ENCODE measurements at regions not wholly inside any gene's neighbourhood (a gene's known extent, or its start where the extent isn't known, plus 50 kb on each side); places are given as distances from the start of the nearest gene placed in this dataset.

DNA sequence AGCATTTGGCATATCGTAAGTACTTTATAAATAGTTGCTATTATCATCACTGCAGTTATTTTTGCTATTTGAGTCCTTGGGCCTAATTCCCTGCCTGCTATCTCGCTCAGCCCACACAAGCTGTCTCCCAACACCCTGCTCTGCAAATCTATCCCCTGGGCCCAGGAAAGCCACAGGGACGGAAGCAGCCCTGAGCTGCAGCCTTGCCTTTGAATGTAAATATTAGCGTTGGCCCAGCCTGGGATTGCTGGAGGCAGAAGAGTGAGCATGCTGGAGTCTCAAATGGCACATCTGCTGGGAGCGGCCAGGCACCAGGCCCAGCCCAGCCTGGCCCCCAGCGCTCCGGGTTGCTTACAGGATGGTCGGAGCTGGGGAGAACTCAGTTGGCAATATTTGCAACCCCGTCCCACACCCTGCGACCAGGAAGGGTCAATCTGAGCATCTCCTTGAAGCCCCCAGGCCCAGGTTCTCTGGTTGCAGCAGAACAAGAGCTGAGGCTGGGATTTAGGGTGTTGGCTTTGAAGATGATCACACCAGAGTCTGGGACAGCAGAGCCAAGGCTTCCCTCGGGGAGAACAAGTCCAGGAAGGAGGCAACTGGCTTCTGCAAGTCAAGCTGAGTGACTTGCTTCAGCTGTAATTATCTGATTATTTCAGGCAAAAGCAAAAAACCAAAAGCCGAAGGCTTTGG, 529.6 kb downstream of the SHQ1 start:
- 88 to 91% methylated on average over 11 to 12 of the region's 12 CpGs for WGBS, 2 experiments
- H3K4me1 ChIP-seq (ENCODE audit: control insufficient read depth, insufficient read depth, low read length), result no peaks in the 10 kb centered on the region
- peaks cover 8% of the 10 kb centered on the region for H3K27me3 ChIP-seq (ENCODE audit: control insufficient read depth, insufficient read depth, low read length, poor library complexity, severe bottlenecking)
- no peaks in the 10 kb centered on the region for H3K36me3 ChIP-seq (ENCODE audit: control insufficient read depth, insufficient read depth, low read length)
- H3K9me3 ChIP-seq (ENCODE audit: control insufficient read depth, low read length), result no peaks in the 10 kb centered on the region
- no peak overlapping the region for H3K4me3 ChIP-seq (ENCODE audit: insufficient read depth, low read depth, low read length)
- no peak overlapping the region for H3K27ac ChIP-seq (ENCODE audit: insufficient read depth, low read depth, low read length, poor library complexity, severe bottlenecking)

DNA sequence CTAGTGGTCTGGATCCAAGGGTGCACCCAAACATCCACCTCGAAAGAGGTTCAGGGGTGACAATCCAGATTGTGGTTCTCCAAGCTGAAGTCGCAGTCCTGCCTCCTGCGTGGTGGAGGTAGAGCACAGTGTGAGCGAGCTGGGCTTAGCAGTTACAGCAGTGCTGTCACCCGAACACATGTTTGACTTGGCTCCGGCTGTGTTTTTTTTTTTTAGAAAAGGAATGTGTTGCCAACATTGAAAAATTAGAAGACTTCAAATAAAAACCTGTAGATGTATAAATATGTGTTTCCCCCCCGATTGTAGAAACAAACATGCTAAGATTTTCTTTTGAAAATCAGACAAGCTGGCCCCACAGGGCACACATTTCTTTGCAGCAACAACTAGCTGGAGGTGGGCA, 530.8 kb downstream of the SHQ1 start:
- Histone ChIP-seq H3K27ac (ENCODE audit: insufficient read depth, low read depth, low read length, poor library complexity, severe bottlenecking) (no peak overlapping the region), H3K9me3 (ENCODE audit: control insufficient read depth, low read length) (no peaks in the 10 kb centered on the region), H3K4me1 (ENCODE audit: control insufficient read depth, insufficient read depth, low read length) (no peaks in the 10 kb centered on the region), H3K27me3 (ENCODE audit: control insufficient read depth, insufficient read depth, low read length, poor library complexity, severe bottlenecking) (peaks cover 8% of the 10 kb centered on the region), H3K36me3 (ENCODE audit: control insufficient read depth, insufficient read depth, low read length) (no peaks in the 10 kb centered on the region), H3K4me3 (ENCODE audit: insufficient read depth, low read depth, low read length) (no peak overlapping the region)
- WGBS, 2 experiments, result 92 to 95% methylated on average over 7 of the region's 7 CpGs

DNA sequence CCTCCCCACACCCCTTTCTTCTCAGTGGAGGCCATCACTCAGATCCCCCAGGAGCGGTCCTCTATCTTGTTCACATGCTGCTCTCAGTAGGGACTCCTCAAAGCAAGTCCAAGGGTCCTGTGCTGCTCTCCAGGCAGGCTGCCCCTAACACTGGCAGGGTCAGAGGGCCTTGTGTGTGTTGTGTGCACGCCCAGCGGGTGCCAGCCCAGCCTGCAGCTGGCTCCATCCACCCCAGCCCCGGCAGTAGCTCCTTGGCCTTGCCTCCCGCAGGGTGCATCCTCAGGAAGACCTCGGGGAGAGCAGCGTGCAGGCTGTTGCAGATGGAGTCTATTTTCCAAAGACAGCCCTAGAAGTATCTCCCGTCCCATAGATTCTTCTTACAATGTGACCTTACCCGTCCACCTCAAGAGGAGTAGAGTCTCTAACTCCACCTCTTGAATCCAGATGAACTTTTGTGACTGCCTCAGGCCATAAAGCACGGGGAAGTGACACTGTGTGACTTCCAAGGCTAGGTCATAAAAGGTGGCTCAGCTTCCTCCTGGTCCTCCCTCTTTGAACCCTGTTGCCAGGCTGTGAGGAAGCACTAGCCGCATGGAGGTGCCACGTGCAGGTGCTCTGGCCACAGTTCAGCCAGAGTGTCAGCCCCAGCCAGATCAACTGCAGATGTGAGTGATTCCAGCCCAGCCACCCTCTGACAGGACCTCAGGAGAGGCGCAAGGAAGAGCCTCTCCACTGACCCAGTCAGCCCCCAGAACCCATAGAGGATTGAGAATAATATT, 531.6 kb downstream of the SHQ1 start:
- Histone ChIP-seq H3K4me3 (ENCODE audit: insufficient read depth, low read depth, low read length) (no peak overlapping the region), H3K27ac (ENCODE audit: insufficient read depth, low read depth, low read length, poor library complexity, severe bottlenecking) (no peak overlapping the region), H3K9me3 (ENCODE audit: control insufficient read depth, low read length) (no peaks in the 10 kb centered on the region), H3K27me3 (ENCODE audit: control insufficient read depth, insufficient read depth, low read length, poor library complexity, severe bottlenecking) (peaks cover 8% of the 10 kb centered on the region), H3K36me3 (ENCODE audit: control insufficient read depth, insufficient read depth, low read length) (no peaks in the 10 kb centered on the region), H3K4me1 (ENCODE audit: control insufficient read depth, insufficient read depth, low read length) (no peaks in the 10 kb centered on the region)
- 81 to 85% methylated on average over 13 of the region's 13 CpGs for WGBS, 2 experiments

DNA sequence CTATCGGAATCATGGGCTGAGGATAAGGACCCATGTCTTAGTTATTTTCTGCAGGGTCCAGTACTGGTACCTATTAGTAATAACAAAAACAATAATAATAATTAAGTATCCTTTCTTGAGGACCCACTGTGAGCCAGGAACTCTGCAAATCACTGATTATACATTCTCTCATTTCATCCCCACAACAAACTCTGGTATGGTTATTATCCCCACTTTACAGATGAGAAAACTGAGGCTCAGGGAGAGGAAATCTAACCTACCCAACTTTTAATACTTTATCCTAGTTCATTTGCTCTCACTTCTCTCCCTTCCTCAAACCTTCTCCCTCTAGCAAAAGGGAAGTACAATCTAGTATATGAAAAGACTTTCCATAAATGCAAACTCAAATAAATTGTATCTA, 528.4 kb upstream of the PROK2 start:
- WGBS, 2 experiments, result 100% methylated on average over 1 of the region's 1 CpG
- H3K9me3 ChIP-seq (ENCODE audit: control insufficient read depth, low read length), result no peaks in the 10 kb centered on the region
- no peaks in the 10 kb centered on the region for H3K4me1 ChIP-seq (ENCODE audit: control insufficient read depth, insufficient read depth, low read length)

DNA sequence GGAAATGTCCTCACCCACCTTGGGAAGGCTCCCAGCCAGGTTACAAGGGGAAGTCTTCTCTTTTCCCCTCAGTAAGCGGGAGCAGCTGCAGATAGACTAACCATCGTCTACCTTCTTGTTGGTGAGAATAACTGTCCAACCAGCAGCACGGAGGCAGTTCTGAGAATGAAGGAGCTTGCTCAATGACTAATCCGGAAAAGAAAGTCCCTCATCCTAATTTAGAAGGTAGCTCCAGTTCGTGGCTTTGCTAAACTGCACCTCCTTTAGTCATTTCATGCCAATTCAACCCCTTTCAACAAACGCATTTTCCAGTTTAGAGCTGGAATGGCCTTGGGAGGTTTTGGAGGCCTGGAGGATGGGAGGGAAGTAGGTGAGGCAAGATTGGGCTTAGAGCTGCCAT, 527.4 kb upstream of the PROK2 start:
- H3K36me3 ChIP-seq (ENCODE audit: control insufficient read depth, insufficient read depth, low read length), result no peaks in the 10 kb centered on the region
- 93 to 94% methylated on average over 5 to 6 of the region's 6 CpGs for WGBS, 2 experiments
- H3K4me3 ChIP-seq (ENCODE audit: insufficient read depth, low read depth, low read length), result no peak overlapping the region
- H3K27ac ChIP-seq (ENCODE audit: insufficient read depth, low read depth, low read length, poor library complexity, severe bottlenecking), result no peak overlapping the region
- no peaks in the 10 kb centered on the region for H3K4me1 ChIP-seq (ENCODE audit: control insufficient read depth, insufficient read depth, low read length)
- H3K27me3 ChIP-seq (ENCODE audit: control insufficient read depth, insufficient read depth, low read length, poor library complexity, severe bottlenecking), result peaks cover 3% of the 10 kb centered on the region
- no peaks in the 10 kb centered on the region for H3K9me3 ChIP-seq (ENCODE audit: control insufficient read depth, low read length)

More for the DNA sequence above, 528.4 kb upstream of the PROK2 start:
- Histone ChIP-seq H3K36me3 (ENCODE audit: control insufficient read depth, insufficient read depth, low read length) (no peaks in the 10 kb centered on the region), H3K4me3 (ENCODE audit: insufficient read depth, low read depth, low read length) (no peak overlapping the region), H3K27me3 (ENCODE audit: control insufficient read depth, insufficient read depth, low read length, poor library complexity, severe bottlenecking) (peaks cover 3% of the 10 kb centered on the region), H3K27ac (ENCODE audit: insufficient read depth, low read depth, low read length, poor library complexity, severe bottlenecking) (no peak overlapping the region)

DNA sequence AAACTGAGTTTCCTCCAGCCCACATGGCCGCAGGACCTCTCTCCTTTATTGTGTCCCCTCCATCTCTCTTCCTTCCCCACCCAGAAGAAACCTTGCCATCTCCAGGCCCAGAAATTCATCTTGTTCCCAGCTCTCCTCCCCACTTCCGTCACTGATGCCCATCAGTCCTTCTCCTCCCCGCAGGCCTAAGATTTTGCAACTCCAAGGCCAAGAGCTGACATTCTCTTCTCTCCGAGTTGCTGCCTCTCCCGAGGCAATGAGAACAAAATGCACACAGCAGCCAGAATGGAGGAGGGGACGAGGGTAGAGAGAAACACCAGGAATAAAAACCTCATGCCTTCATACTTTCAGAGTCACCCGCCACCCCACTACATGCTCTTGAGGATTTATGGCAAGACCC, 526.5 kb upstream of the PROK2 start:
- no peaks in the 10 kb centered on the region for H3K36me3 ChIP-seq (ENCODE audit: control insufficient read depth, insufficient read depth, low read length)

DNA sequence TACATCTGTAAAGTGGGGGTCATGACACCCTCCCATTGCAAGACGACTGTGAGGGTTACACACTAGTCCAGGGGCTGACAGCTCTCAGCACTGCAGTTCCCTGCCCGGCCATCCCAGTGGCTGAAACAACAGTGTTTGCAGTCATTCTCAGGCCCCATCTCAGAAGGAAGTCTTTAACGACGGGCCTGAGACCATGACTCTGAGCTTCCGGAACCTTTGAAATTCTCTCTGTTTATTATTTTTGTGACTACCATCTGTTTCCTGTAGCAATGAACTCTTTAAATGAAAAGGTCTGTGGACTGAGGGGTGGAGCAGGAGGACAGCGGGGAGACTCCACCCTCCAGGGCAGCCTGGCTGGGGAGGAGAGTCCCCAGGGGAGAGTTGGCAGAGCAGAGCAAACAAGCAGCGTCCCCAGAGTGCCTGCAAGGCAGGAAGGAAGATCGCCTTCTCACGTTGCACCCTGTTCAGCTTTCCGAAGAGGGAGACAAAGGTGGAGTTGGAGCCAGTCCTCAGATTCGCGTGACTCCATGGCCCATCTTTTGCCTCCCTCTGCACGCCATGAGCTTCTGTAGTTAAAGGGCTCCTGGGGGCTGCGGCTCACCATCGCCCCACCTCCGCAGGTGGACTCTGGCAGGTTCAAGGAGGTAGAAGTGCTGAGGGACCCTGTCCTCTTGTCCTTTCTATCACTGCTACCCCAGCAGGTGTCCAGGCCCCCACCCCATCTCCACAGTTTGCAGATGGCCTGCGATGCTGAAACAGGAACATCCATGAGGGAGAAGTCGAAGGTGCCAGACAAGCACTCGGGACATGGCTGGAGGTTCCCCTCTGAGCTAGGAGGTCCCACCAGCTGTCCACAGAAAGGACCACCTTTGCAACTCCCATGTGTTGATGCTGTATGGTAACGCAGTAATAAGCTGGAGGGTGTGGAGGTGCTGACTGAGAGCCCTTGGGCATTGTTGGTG, 525.8 kb upstream of the PROK2 start:
- 74 to 75% methylated on average over 20 of the region's 20 CpGs for WGBS, 2 experiments
- Histone ChIP-seq H3K4me1 (ENCODE audit: control insufficient read depth, insufficient read depth, low read length) (no peaks in the 10 kb centered on the region), H3K36me3 (ENCODE audit: control insufficient read depth, insufficient read depth, low read length) (no peaks in the 10 kb centered on the region), H3K4me3 (ENCODE audit: insufficient read depth, low read depth, low read length) (no peak overlapping the region), H3K27me3 (ENCODE audit: control insufficient read depth, insufficient read depth, low read length, poor library complexity, severe bottlenecking) (peaks cover 3% of the 10 kb centered on the region), H3K9me3 (ENCODE audit: control insufficient read depth, low read length) (no peaks in the 10 kb centered on the region), H3K27ac (ENCODE audit: insufficient read depth, low read depth, low read length, poor library complexity, severe bottlenecking) (no peak overlapping the region)

More for the DNA sequence above, 526.5 kb upstream of the PROK2 start:
- no peak overlapping the region for H3K4me3 ChIP-seq (ENCODE audit: insufficient read depth, low read depth, low read length)
- no peaks in the 10 kb centered on the region for H3K9me3 ChIP-seq (ENCODE audit: control insufficient read depth, low read length)
- 91 to 95% methylated on average over 6 to 7 of the region's 7 CpGs for WGBS, 2 experiments
- peaks cover 3% of the 10 kb centered on the region for H3K27me3 ChIP-seq (ENCODE audit: control insufficient read depth, insufficient read depth, low read length, poor library complexity, severe bottlenecking)
- H3K27ac ChIP-seq (ENCODE audit: insufficient read depth, low read depth, low read length, poor library complexity, severe bottlenecking), result no peak overlapping the region
- H3K4me1 ChIP-seq (ENCODE audit: control insufficient read depth, insufficient read depth, low read length), result no peaks in the 10 kb centered on the region

DNA sequence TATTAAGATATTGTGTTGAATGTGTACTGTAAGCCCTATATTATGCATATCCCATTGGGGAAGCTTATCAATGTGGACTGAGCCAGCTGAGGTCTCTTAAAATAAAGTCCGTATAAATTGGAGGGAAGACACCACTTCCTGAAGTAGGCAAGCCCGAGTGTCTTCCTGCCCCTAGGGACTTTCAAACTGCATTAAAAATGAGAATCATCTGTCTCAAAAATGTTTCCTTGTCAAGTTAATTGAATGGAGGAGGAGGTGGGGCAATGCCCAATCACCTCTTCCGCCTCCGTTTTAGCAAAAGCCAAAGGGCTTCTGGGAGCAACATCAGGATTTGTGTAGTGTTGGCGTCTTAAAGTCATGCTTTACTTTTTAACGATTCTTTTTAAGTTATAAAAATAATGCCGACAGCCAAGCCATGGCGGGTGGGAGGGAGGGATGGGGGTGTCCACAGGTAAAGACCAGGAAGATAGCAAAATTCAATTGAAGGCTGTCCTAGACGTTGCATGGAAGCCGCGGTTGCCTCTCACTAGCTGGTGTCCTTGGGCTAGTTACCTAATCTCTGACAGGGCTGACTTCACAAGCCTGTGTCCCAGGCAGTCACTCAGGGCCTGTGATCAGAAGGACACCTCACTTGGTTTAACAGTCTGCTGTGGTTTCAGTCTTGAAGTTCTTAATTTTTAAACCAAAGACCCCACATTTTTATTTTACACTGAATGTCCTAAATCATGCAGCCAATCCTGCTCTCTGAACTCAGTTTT, 524.9 kb upstream of the PROK2 start:
- no peak overlapping the region for H3K4me3 ChIP-seq (ENCODE audit: insufficient read depth, low read depth, low read length)
- 94 to 96% methylated on average over 11 of the region's 11 CpGs for WGBS, 2 experiments
- H3K4me1 ChIP-seq (ENCODE audit: control insufficient read depth, insufficient read depth, low read length), result no peaks in the 10 kb centered on the region
- H3K36me3 ChIP-seq (ENCODE audit: control insufficient read depth, insufficient read depth, low read length), result no peaks in the 10 kb centered on the region
- no peak overlapping the region for H3K27ac ChIP-seq (ENCODE audit: insufficient read depth, low read depth, low read length, poor library complexity, severe bottlenecking)
- no peaks in the 10 kb centered on the region for H3K9me3 ChIP-seq (ENCODE audit: control insufficient read depth, low read length)
- peaks cover 2% of the 10 kb centered on the region for H3K27me3 ChIP-seq (ENCODE audit: control insufficient read depth, insufficient read depth, low read length, poor library complexity, severe bottlenecking)

DNA sequence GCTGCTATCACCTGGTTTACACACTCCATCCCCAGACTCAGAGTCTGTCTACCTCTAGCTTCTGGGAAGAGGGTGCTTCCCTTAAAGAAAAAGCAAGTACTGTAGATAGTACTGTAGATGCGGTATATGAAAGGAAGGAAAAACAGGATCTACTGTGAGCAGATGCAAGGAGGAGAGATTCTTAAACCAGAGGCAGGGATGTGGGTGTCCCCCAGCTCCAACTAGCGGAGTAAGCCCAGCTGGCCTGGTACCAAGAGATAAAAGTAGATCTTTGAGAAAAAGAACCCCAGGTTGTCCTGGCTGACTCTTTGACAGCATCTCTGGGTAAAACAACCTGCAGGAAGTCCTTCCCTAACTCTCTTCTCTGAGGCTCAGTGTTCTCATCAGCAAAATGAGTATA, 523.7 kb upstream of the PROK2 start:
- peaks cover 5% of the 10 kb centered on the region for H3K27me3 ChIP-seq (ENCODE audit: control insufficient read depth, insufficient read depth, low read length, poor library complexity, severe bottlenecking)
- 94 to 96% methylated on average over 2 of the region's 2 CpGs for WGBS, 2 experiments
- no peaks in the 10 kb centered on the region for H3K4me1 ChIP-seq (ENCODE audit: control insufficient read depth, insufficient read depth, low read length)
- no peak overlapping the region for H3K27ac ChIP-seq (ENCODE audit: insufficient read depth, low read depth, low read length, poor library complexity, severe bottlenecking)
- H3K9me3 ChIP-seq (ENCODE audit: control insufficient read depth, low read length), result no peaks in the 10 kb centered on the region
- H3K4me3 ChIP-seq (ENCODE audit: insufficient read depth, low read depth, low read length), result no peak overlapping the region
- no peaks in the 10 kb centered on the region for H3K36me3 ChIP-seq (ENCODE audit: control insufficient read depth, insufficient read depth, low read length)
